ENCODE measurements at regions not wholly inside any gene's neighbourhood (a gene's known extent, or its start where the extent isn't known, plus 50 kb on each side); places are given as distances from the start of the nearest gene placed in this dataset.
"Not testable (repeated sequence)": the region's sequence is repeated elsewhere in the genome, so short reads cannot be mapped to it uniquely, and the experiment has no call there.

DNA sequence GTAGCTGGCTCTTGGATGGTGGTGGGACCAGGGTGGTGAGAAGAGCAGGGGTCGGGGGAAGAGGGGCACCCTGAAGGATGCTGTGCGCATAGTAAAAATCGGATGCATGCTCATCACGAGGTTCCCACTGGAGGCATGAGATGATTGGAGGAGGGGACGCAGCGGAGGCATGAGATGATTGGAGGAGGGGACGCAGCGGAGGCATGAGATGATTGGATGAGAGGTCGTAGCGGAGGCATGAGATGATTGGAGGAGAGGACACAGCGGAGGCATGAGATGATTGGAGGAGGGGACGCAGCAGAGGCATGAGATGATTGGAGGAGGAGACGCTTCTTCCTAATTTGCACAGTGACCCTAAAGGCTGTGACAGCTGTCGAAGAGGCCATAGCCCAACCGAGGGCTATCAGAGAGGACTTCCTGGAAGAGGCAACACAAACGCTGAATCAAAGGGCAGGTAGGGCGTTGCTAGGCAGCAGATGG lies 106.7 kb downstream of the ADRA2C start:
- no peak overlapping the region for H3K4me3 ChIP-seq (ENCODE audit: low read depth, low read length)
- TF ChIP-seq, protein P1, sequence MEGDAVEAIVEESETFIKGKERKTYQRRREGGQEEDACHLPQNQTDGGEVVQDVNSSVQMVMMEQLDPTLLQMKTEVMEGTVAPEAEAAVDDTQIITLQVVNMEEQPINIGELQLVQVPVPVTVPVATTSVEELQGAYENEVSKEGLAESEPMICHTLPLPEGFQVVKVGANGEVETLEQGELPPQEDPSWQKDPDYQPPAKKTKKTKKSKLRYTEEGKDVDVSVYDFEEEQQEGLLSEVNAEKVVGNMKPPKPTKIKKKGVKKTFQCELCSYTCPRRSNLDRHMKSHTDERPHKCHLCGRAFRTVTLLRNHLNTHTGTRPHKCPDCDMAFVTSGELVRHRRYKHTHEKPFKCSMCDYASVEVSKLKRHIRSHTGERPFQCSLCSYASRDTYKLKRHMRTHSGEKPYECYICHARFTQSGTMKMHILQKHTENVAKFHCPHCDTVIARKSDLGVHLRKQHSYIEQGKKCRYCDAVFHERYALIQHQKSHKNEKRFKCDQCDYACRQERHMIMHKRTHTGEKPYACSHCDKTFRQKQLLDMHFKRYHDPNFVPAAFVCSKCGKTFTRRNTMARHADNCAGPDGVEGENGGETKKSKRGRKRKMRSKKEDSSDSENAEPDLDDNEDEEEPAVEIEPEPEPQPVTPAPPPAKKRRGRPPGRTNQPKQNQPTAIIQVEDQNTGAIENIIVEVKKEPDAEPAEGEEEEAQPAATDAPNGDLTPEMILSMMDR (IDR thresholded peaks at IDR 0.05; ENCODE audit: low read depth, low read length, missing control alignments): no peak

DNA sequence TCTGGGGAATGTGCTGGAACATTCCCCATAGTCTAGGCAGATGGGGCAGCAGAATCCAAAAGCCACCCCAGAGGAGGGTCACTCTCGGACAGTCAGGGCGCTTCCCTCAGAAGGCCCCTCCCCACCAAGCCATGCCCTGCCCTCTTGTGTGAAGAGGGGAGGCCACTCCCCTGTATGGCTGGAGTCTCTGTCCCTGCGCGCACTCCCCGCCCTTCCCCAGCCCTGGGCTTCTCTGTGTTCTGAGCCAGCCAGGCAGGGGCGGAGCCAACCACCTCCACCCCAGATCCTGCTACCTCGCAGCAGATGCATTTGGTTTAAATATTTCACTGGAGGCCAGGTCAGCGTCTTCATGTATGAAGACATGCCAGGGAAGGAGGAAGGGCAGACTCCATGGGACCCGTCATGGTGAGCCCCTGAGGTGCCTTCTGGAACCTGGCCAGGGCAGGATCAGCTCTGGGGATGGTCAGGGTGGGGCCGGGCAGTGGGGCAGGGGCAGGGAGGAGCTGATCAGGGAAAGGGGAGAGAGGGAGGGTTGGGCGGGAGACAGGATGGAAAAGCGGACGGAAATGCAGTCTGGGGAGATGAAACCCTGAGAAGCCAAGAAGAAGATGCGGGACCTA lies 107.3 kb downstream of the ADRA2C start:
- DNase-seq (ENCODE audit: low read depth): no peak
- no peak overlapping the region for H3K4me3 ChIP-seq (ENCODE audit: low read depth, low read length)
- TF ChIP-seq, protein P1 (IDR thresholded peaks at IDR 0.05; ENCODE audit: low read depth, low read length, missing control alignments): no peak

More for the DNA sequence above, 106.7 kb downstream of the ADRA2C start:
- no peak for DNase-seq (ENCODE audit: low read depth)

DNA sequence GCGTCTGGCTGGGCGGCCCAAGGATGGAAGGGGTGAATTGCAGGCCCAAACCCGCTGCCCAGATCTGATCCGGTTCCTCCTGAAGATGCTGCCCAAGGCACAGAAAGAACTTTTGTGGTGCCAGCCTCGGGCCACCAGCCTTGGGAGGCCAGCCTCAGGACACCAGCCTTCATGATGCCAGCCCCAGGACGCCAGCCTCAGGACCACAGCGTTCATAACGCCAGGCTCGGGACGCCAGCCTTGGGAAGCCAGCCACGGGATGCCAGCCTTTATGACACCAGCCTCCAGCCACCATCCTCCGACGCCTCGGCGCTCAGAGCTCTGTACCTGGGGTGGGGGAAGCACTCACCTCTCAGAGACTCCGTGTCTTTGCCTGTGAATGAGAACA lies 107.8 kb downstream of the ADRA2C start:
- no peak overlapping the region for H3K4me3 ChIP-seq (ENCODE audit: low read depth, low read length)
- TF ChIP-seq, protein P1 (IDR thresholded peaks at IDR 0.05; ENCODE audit: low read depth, low read length, missing control alignments): no peak
- DNase-seq (ENCODE audit: low read depth): no peak

DNA sequence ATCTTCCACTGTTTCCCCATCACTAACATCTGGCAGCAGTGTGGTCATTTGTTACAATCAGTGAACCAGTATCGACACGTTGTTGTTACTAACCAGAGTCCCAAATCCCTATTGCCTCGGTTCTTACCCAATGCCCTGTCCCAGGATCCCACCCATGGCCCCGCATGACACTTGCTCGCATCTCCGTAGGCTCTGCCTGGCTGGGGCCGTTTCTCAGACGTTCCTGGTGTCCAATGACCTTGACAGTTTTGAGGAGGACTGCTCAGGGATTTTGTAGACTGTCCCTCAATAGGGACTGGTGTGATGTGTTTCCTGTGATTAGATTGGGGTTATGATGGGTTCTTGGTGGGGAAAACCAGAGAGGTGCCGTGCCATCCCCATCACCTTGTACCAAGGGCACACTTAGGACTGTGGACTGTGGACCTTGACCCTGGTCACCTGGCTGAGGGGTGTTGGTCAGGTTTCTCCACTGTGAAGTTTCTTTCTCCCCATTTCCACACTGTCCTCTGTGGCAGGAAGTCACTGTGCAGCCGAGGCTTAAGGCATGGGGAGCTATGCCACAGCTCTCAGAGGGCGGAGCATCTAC lies 108.4 kb downstream of the ADRA2C start:
- no peak for DNase-seq (ENCODE audit: low read depth)
- TF ChIP-seq, protein P1 (IDR thresholded peaks at IDR 0.05; ENCODE audit: low read depth, low read length, missing control alignments): no peak
- no peak overlapping the region for H3K4me3 ChIP-seq (ENCODE audit: low read depth, low read length)

DNA sequence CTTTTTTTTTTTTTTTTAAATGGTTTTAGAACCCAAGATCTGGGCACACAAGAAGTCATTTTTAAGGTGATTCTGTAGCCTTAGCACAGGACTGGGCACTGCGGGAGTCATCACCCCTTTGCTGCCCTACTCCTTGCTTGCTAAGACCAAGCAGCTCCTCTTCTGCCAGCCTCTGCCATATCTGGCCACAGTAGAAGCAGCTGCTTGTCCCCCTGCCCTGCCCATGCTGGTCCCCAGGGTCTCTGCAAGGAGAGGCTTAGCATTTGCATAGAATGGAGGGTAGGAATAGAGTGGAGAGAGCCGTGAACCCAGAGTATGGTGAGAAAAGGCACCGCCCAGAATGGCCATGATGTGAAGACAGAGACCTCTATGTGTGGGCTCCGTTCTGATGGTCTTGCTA lies 109.3 kb downstream of the ADRA2C start:
- DNase-seq (ENCODE audit: low read depth): no peak
- no peak overlapping the region for H3K4me3 ChIP-seq (ENCODE audit: low read depth, low read length)
- TF ChIP-seq, protein P1 (IDR thresholded peaks at IDR 0.05; ENCODE audit: low read depth, low read length, missing control alignments): no peak

DNA sequence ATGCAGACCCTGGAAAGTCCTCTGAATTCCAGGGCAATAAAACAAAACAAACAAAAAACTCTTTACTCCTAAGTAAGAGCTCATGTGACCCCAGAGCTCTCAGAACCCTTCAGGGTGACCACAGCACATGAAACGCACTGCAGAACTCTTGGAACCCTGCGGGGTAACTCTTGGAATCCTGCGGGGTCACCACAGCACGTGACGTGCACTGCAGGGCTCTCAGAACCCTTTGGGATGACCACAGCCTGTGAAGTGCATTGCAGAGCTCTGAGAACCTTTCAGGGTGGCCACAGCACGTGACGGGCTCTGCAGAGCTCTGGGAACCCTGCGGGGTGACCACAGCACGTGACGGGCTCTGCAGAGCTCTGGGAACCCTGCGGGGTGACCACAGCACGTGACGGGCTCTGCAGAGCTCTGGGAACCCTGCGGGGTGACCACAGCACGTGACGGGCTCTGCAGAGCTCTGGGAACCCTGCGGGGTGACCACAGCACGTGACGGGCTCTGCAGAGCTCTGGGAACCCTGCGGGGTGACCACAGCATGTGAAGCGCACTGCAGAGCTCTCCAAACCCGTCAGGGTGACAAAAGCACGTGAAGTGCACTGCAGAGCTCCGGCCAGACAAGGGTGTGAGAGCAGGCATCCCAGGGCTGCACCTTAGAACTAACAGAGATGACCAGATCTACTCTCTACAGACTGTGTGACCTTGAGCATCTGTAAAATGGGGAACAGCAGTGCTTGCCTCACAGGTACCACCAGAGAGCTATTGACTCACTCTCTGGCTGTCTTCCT lies 110.1 kb downstream of the ADRA2C start:
- H3K4me3 ChIP-seq (ENCODE audit: low read depth, low read length): not testable (repeated sequence)

DNA sequence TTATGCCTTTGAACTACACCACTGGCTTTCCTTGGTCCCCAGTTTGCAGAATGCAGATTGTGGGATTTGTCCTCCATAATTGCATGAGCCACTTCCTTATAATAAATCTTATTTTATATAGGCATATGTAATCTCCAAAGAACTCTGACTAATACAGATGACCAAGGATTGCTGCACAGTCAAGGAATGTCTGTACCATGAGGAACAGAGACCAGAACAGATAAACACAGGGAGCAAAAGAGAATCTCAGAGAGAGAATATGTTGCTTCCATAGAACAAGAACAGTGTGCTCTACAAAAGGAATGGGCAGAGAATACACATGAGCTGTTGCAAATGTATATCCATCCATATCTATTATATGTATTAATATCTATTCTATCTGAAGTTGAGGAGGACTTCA lies 111.1 kb downstream of the ADRA2C start:
- TF ChIP-seq, protein P1 (IDR thresholded peaks at IDR 0.05; ENCODE audit: low read depth, low read length, missing control alignments): no peak
- DNase-seq (ENCODE audit: low read depth): no peak
- H3K4me3 ChIP-seq (ENCODE audit: low read depth, low read length): no peak overlapping the region

More for the DNA sequence above, 110.1 kb downstream of the ADRA2C start:
- not testable (repeated sequence) for DNase-seq (ENCODE audit: low read depth)
